GM19463 (cell line): ENCODE measurements at regions not wholly inside any gene's neighbourhood (a gene's known extent, or its start where the extent isn't known, plus 50 kb on each side); places are given as distances from the start of the nearest gene placed in this dataset.

Experiments
- ATAC-seq: cut with Tn5 transposase; IDR thresholded peaks from one replicate; pipeline ENCODE4 v1.9.1; 2021; ENCODE audit warnings: mild to moderate bottlenecking, moderate library complexity; ENCODE audit not compliant: unreplicated experiment

GRCh38 chr11:119478711-119479285 is 55.8 kb upstream of the THY1 start:
- no peak for ATAC-seq

DNA sequence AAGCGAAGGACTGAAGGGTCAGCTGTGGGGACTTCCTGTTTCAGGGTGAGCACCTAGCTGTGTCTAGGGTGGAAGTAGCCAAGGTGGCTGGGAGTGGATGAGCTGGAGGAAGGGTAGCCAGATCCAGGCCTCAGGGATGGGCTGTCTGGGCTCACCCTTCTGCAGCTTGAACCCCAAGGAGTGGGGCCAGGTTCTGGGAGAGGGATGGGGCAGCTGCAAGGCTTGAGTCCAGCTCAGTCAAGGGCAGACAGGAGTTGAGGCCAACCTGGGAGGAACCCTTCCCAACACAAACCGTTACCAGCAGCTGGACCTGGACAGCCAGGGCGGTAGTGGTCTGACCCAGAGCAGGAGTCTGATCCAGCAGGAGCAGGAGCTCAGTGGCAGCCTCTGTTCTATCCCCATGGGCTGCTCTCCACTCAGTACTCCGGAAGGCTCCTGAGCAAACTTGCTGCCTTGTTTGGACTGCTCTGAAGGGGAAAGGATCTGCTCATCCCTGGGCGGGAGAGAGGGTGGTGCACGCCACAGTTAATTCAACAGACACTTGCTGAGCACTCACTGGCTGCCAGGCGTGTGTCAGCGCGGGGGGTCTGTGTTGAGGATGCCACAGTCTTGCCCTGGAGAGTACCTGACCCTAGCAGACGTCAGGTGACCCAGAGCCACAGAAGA is 53.8 kb upstream of the THY1 start:
- no peak for ATAC-seq

- ATAC-seq, result no peak
These were observed 53.1 kb upstream of the THY1 start for GRCh38 chr11:119476038-119476437.

- no peak for ATAC-seq
These were observed 52.0 kb upstream of the THY1 start for GRCh38 chr11:119474682-119475596.

- ATAC-seq, result no peak
These were observed 51.1 kb upstream of the THY1 start for GRCh38 chr11:119473901-119474681.

GRCh38 chr11:119473226-119473625 is 50.3 kb upstream of the THY1 start:
- ATAC-seq, result no peak

GRCh38 chr11:119472856-119473222 is 49.9 kb upstream of the THY1 start:
- ATAC-seq, result no peak
